ENCODE measurements at regions not wholly inside any gene's neighbourhood (a gene's known extent, or its start where the extent isn't known, plus 50 kb on each side); places are given as distances from the start of the nearest gene placed in this dataset.

GRCh38 chrX:26789751-26790150 lies 573.8 kb downstream of the MAGEB5 start:
- H3K4me3 ChIP-seq, result no peak overlapping the region
- intact Hi-C loops (cut with DNase I), result no loop called here
- no peak overlapping the region for H3K27ac ChIP-seq
- H3K27me3 ChIP-seq, result no peaks in the 10 kb centered on the region
- ATAC-seq, result no peak
- no peaks in the 10 kb centered on the region for H3K36me3 ChIP-seq
- no peaks in the 10 kb centered on the region for H3K4me1 ChIP-seq
- no peak for TF ChIP-seq CTCF (IDR thresholded peaks at IDR 0.05)
- no peaks in the 10 kb centered on the region for H3K9me3 ChIP-seq
- DNase-seq, result no peak

- H3K27ac ChIP-seq, result no peak overlapping the region
- no peaks in the 10 kb centered on the region for H3K27me3 ChIP-seq
- H3K9me3 ChIP-seq, result no peaks in the 10 kb centered on the region
These were observed 572.5 kb downstream of the MAGEB5 start for GRCh38 chrX:26788402-26788998.

GRCh38 chrX:26783512-26784225 lies 567.7 kb downstream of the MAGEB5 start:
- H3K9me3 ChIP-seq, result peaks cover 0 to 10% (median 0%) of the 10 kb centered on the region in 11 donors
- no peaks in the 10 kb centered on the region for H3K4me1 ChIP-seq
- no peak overlapping the region for H3K4me3 ChIP-seq
- DNase-seq (peak in 1 of 2 donors; percentile 2), ATAC-seq (no peak)
- no peaks in the 10 kb centered on the region for H3K27me3 ChIP-seq
- WGBS, 2 donors, result 62 to 64% methylated on average over 10 of the region's 10 CpGs
- peak in 6 of 9 donors; percentile 14 to 47 (median 30) for TF ChIP-seq CTCF (IDR thresholded peaks at IDR 0.05)
- intact Hi-C loops (cut with DNase I), result no loop called here
- no peak overlapping the region for H3K27ac ChIP-seq
- no peaks in the 10 kb centered on the region for H3K36me3 ChIP-seq

More at GRCh38 chrX:26788402-26788998, 572.5 kb downstream of the MAGEB5 start:
- intact Hi-C loops (cut with DNase I), result no loop called here
- no peak for ATAC-seq
- no peak for DNase-seq
- H3K4me3 ChIP-seq, result no peak overlapping the region
- TF ChIP-seq CTCF (IDR thresholded peaks at IDR 0.05), result no peak
- 77 to 92% methylated on average over 1 of the region's 1 CpG for WGBS, 2 donors
- H3K36me3 ChIP-seq, result no peaks in the 10 kb centered on the region
- no peaks in the 10 kb centered on the region for H3K4me1 ChIP-seq

- WGBS, 2 donors, result 83 to 87% methylated on average over 3 of the region's 3 CpGs
- H3K4me1 ChIP-seq, result no peaks in the 10 kb centered on the region
- TF ChIP-seq CTCF (IDR thresholded peaks at IDR 0.05), result peak in 3 of 9 donors; percentile 7 to 27 (median 23)
- ATAC-seq (no peak), DNase-seq (no peak)
- no peak overlapping the region for H3K4me3 ChIP-seq
- H3K27ac ChIP-seq, result no peak overlapping the region
- H3K9me3 ChIP-seq, result peaks cover 0 to 45% (median 0%) of the 10 kb centered on the region in 11 donors
- no peaks in the 10 kb centered on the region for H3K36me3 ChIP-seq
- intact Hi-C loops (cut with DNase I), result no loop called here
- no peaks in the 10 kb centered on the region for H3K27me3 ChIP-seq
These were observed 562.4 kb downstream of the MAGEB5 start for GRCh38 chrX:26778320-26778888.
